Suppressor macrophage (primary cell): ENCODE measurements at regions not wholly inside any gene's neighbourhood (a gene's known extent, or its start where the extent isn't known, plus 50 kb on each side); places are given as distances from the start of the nearest gene placed in this dataset.
A peak's percentile ranks its signal among the peaks of the same experiment; 100 is the strongest.

Experiments
- DNase-seq, 4 experiments: peaks; one replicate each; pipeline ENCODE4 v3.0.0-alpha.2; 2020 to 2022

- no peak for DNase-seq
These were observed 1976.2 kb upstream of the IGFBP7 start for GRCh38 chr4:59086410-59086809.

- DNase-seq = no peak
These were observed 1981.3 kb upstream of the IGFBP7 start for GRCh38 chr4:59091146-59092142.

GRCh38 chr4:59094505-59094904 is 1984.3 kb upstream of the IGFBP7 start:
- no peak for DNase-seq

DNA sequence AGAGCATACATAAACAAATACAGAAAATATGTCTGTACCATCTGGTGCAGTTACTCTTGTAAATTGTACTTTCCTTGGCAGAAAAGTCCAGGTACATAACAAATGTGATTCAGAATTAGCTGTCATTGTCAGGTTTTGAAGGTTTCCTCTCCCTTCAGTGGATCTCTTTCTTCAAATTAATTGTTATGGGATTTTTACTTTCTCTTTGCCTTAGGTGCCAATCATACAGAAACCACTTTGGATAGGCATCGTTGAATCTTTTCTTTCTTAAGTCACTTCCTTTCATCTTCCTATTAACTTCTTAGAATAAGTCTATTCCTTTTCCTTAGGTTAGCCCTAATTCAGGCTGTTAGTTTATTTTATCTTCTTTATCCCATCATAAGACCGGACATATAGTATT is 1992.1 kb upstream of the IGFBP7 start:
- no peak for DNase-seq

DNA sequence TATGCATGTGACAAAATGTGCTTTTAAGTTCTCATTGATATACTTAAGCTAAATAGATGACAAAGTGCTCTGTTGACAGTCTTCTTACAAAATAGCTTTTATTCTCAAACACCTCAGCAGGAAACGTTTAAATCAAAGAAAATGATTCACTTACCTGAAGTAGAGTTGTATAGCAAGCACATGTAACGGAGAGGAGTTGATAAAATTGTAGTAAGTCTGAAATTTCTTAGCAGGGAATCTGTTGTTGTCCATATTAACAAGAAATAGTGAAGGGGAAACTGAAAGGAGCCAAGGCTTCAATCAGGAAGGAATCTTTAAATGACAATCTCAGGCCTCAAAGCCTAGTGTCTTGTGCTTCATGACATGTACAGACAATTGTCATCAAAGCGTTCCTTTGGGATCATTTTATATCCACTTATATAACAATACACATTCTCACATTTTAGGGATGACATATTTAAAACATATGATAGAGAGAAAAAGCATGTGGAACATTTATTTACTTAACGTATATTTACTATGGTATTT is 2010.2 kb upstream of the IGFBP7 start:
- DNase-seq = no peak

DNA sequence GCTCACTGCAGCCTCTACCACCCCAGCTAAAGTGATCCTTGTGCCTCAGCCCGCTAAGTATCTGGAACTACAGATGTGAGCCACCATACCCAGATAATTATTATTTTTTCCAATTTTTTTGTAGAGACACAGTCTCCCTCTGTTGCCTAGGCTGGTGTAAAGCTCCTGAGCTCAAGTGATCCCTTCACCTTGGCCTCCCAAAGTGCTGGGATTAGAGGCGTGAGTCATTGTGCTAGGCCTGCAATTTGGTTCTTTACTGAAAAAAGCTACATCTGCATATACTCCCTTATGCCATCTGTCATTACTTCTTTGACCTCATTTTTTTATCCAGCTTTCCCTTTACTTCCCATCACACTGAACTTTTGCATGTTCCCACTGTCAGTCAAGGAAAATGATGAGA is 2012.4 kb upstream of the IGFBP7 start:
- DNase-seq = no peak

DNA sequence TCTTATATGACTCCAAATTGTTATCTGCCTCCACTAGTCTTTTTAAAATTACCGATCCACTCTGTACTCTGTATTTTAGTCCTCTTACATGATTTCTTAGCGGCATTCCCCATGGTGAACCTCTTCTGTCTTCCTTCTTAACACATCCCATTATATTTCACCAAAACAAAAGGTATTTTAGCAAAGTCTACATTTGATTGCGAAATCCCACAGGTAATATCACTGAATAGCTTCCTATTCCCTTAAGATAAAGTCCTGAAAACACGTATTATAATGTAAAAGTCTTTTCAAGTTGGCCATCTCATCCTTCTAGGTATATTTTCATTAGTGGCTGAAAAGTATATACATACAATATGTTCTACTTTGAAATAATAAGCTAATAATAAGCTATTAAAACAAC is 2016.0 kb upstream of the IGFBP7 start:
- no peak for DNase-seq

DNA sequence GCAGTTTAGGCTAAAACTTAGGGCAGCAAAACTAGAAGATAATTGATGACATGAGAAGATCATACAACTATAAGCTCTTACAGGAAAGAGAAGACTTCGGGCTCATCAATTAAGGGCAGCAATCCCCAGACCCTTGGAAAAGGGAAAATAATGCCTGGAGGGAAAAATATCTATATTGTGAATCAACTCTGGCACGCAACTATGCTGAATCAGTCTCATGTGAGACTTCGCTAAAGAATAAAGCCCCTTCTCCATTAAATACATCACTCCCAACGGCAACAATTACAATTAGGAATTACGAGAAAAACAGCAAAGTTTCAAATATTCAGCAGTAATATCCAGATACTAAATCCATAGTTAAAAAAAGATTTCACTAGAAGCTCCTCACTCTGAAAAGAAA is 2016.8 kb upstream of the IGFBP7 start:
- DNase-seq = no peak

DNA sequence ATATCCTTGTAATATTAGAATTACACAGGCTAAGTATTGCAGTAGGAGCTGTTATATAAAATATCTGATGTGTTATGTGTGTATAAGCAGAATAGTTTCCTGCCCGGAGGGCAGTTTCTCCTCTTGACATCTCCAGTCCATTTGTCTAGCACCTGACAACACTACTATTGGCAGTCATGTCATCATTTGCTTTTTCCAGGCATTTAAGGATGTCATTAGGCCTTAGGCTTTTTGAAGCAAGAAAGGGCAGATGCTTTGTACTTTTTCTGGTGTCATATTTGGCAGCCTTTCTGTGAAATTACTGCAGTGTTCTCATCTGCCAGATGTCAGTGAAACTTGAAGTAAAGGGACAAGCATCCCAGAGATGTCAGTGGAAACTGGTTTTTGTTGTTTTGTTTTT is 2017.6 kb upstream of the IGFBP7 start:
- no peak for DNase-seq

- DNase-seq = no peak
These were observed 2025.2 kb upstream of the IGFBP7 start for GRCh38 chr4:59135248-59135985.

DNA sequence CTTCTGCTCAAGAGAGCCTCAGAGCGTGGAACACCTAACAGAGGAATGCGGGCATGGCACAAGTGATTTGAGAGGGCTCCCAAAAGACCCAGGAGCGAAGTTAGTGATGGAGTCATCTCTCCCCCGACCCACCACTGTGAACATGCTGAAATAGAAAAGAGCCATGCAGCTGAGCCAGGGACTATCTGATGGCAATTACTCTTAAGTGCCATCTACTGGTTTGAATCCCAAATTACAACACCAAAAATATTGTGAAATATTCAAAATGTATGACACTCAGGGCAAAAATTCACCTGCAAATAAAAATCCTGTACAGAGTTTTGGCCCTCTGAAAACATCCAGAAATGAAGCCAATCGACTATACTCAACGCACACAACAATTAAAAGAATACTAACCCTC is 2038.9 kb upstream of the ADGRL3 start:
- peak in 1 of 4 experiments; percentile 1 for DNase-seq

GRCh38 chr4:59175617-59176016 is 2024.5 kb upstream of the ADGRL3 start:
- DNase-seq = no peak

GRCh38 chr4:59179372-59179771 is 2020.8 kb upstream of the ADGRL3 start:
- no peak for DNase-seq

- DNase-seq = no peak
These were observed 2020.0 kb upstream of the ADGRL3 start for GRCh38 chr4:59180161-59180560.

DNA sequence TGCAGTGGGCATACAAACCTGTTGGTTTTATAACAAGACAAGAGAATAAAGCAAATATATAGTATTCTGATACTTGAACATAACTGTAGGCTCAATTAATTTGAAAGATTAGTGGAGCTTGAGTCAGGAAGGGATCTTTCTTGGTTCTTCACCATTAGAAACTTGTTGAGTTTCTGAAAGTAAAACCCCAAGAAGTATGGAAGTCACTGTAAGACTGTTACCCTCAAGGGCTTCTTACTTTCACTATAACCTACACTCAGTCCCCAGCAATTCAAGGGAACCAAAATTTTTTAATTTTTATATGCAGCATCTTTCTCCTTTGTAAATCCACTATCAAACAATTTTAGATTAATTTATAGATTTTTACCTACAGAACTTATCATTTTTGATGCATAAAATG is 2019.2 kb upstream of the ADGRL3 start:
- no peak for DNase-seq

DNA sequence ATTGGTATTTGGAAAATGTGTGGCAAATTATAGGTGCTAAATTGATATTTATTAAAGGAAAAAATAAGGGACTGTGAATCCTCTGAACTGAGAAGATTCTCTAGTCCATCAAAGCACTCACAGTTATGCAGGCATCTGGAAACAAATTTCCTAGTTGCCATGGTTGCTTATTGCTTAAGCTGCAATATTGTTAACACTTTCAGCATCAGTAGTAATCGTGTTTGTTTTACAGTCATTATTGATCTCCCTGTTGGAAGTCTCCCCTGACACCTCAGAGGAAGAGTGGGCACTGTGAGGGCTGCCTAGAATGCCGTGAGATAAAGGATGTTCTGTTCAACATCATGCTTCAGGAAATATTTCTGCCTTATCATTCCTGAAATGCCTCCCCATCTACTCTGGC is 2004.3 kb upstream of the ADGRL3 start:
- no peak for DNase-seq

DNA sequence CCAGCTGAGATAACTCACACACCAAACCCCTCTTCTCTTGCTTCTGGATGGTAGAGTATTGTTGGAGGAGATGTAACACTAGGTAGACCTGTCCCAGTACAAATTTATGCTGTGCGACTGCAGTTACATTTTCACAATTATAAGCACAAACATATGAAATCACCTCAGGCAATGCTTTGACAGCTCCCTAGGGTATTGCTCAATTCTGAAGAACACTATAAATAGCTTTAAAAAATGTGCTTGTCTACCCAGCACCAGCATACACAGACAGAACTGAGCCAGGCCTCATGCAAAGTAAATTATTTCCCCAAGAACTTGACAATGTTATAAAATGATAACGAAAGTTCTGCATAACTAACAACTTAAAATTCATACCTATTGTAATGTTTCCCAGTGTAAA is 1999.1 kb upstream of the ADGRL3 start:
- no peak for DNase-seq

- no peak for DNase-seq
These were observed 1982.1 kb upstream of the ADGRL3 start for GRCh38 chr4:59217910-59218631.

DNA sequence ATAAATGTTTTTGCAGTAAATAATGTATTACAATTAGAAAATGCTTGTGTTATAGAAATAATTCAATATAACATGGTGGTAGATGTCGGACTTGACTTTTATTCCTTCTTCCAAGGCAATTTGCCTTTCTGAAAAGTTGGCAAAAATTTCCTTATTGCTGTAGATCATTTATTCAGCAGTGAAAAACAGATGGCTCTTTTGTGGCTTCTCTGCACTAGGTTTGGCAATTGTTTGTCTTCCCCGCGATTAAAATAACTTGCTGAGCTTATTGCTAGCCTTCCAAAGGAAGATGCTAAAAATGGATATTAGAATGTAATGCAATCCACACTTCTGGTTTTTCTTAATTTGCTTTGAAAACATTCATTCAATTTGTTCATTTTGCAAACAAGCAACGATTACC is 1977.9 kb upstream of the ADGRL3 start:
- DNase-seq = no peak

- DNase-seq = no peak
These were observed 1976.7 kb upstream of the ADGRL3 start for GRCh38 chr4:59223292-59223941.

DNA sequence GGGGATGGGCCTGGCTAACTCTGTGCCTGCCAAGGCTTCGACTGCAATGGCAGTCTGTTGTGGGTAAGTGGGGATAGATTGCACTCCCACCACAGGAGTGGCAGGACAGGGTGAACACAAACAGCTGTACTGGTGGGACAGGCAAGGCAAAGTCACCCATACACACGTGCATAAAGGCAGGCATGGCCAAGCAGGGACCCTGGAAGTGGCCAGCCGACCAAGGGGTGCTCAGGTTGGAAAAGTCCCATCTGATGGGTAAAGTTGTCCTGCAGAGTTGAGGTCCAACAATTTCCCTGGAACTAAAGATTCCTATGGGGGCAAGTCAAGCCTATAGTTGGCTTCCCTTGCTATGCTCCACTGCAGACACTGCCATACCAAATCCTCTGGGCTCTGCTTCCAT is 1961.9 kb upstream of the ADGRL3 start:
- DNase-seq = no peak

DNA sequence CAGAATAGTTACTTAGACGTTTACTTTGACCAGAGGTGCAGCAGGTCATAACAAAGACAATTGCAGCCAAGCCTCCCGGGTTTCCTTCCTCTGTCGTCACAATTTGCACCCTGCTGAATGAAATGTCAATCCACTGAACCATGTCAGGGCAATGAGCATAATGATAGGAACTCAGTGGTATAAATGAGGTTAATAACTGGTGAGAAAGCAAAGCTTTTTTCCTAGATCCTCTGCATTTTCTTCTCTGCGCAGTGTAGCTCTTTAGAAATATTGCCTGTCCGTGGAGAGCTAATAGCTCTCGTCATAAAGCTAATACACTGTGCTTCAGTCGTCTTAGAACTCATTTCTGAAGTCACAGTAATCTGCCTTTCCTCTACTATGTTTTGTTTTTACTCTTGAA is 1960.1 kb upstream of the ADGRL3 start:
- no peak for DNase-seq
